ENCODE measurements at regions not wholly inside any gene's neighbourhood (a gene's known extent, or its start where the extent isn't known, plus 50 kb on each side); places are given as distances from the start of the nearest gene placed in this dataset.

GRCh38 chr14:103198131-103199105 is 75.2 kb downstream of the TNFAIP2 start (continued):
- TF ChIP-seq TFAP4 (IDR thresholded peaks at IDR 0.05; ENCODE audit: borderline replicate concordance, low read depth): no peak
- TF ChIP-seq ZNF160 (CRISPR knock-in tag; IDR thresholded peaks at IDR 0.05): no peak
- no peak for TF ChIP-seq ZNF441 (CRISPR knock-in tag; IDR thresholded peaks at IDR 0.05; ENCODE audit: borderline replicate concordance)
- TF ChIP-seq FOXK1 (CRISPR knock-in tag; IDR thresholded peaks at IDR 0.05; ENCODE audit: borderline replicate concordance, low read depth): 0 out of 2 replicates have a peak, but pooled peaks have one; percentile 58
- TF ChIP-seq IRF1 (CRISPR knock-in tag; IDR thresholded peaks at IDR 0.05; ENCODE audit: low read depth): no peak
- no peak for TF ChIP-seq ZNF598 (CRISPR knock-in tag; IDR thresholded peaks at IDR 0.05; ENCODE audit: borderline replicate concordance)
- TF ChIP-seq ZSCAN22 (CRISPR knock-in tag; IDR thresholded peaks at IDR 0.05): no peak
- TF ChIP-seq ZNF574 (CRISPR knock-in tag; IDR thresholded peaks at IDR 0.05): no peak
- peak; percentile 99 for TF ChIP-seq HOXA5 (CRISPR knock-in tag; IDR thresholded peaks at IDR 0.05)
- no peak for TF ChIP-seq PRDM10 (CRISPR knock-in tag; IDR thresholded peaks at IDR 0.05; ENCODE audit: low read depth)
- no peak for TF ChIP-seq MTERF4 (CRISPR knock-in tag; IDR thresholded peaks at IDR 0.05)
- no peak for TF ChIP-seq ZBTB43 (CRISPR knock-in tag; conservative IDR thresholded peaks at IDR 0.05)
- TF ChIP-seq CBX2 (IDR thresholded peaks at IDR 0.05; ENCODE audit: low read depth, low read length): no peak
- TF ChIP-seq CBX2 (CRISPR knock-in tag; IDR thresholded peaks at IDR 0.05; ENCODE audit: low read depth): no peak

Measured in HepG2 (cell line).